Neural progenitor cell (in vitro differentiated cells): ENCODE measurements at regions not wholly inside any gene's neighbourhood (a gene's known extent, or its start where the extent isn't known, plus 50 kb on each side); places are given as distances from the start of the nearest gene placed in this dataset.

Source experiments
- DNase-seq: peaks from one replicate; pipeline ENCODE4 v3.0.0-alpha.2; 2016; ENCODE audit warnings: low spot score
- H2AFZ ChIP-seq: fragments of 200-600 bp; sonication (generic); replicated peaks from 2 replicates; pipeline ENCODE4 v1.6.1; 2016; ENCODE audit warnings: antibody characterized with exemption
- H3F3A ChIP-seq: fragments of 200-600 bp; sonication (generic); 2 replicates; pipeline ENCODE4 v1.6.1; 2016; ENCODE audit warnings: antibody characterized with exemption, low read depth
- H3K27ac ChIP-seq: fragments of 200-600 bp; sonication (generic); 2 replicates; pipeline ENCODE4 v1.5.1; 2016; ENCODE audit warnings: mild to moderate bottlenecking
- H3K27me3 ChIP-seq: fragments of 200-600 bp; sonication (generic); 2 replicates; pipeline ENCODE4 v1.6.1; 2016; ENCODE audit warnings: mild to moderate bottlenecking, moderate library complexity
- H3K36me3 ChIP-seq: fragments of 200-600 bp; sonication (generic); 2 replicates; pipeline ENCODE4 v1.5.1; 2016
- H3K4me1 ChIP-seq: fragments of 200-600 bp; sonication (generic); 2 replicates; pipeline ENCODE4 v1.6.1; 2016; ENCODE audit warnings: mixed run types
- H3K4me2 ChIP-seq: fragments of 200-600 bp; sonication (generic); 2 replicates; pipeline ENCODE4 v1.6.1; 2016
- H3K4me3 ChIP-seq: fragments of 200-600 bp; sonication (generic); 2 replicates; pipeline ENCODE4 v1.5.1; 2016
- H3K79me2 ChIP-seq: fragments of 200-600 bp; sonication (generic); 2 replicates; pipeline ENCODE4 v1.6.1; 2016; ENCODE audit warnings: low read depth
- H3K9ac ChIP-seq: fragments of 200-600 bp; sonication (generic); 2 replicates; pipeline ENCODE4 v1.6.1; 2016
- H3K9me3 ChIP-seq: fragments of 200-600 bp; sonication (generic); 2 replicates; pipeline ENCODE4 v1.5.1; 2016; ENCODE audit warnings: low read depth
- H4K20me1 ChIP-seq: fragments of 200-600 bp; sonication (generic); 2 replicates; pipeline ENCODE4 v1.6.1; 2016; ENCODE audit warnings: low read depth
- H3K27ac Mint-ChIP-seq: 3 replicates; pipeline ENCODE4 v1.8.0; 2021; ENCODE audit warnings: mixed read lengths
- H3K27me3 Mint-ChIP-seq: 2 replicates; pipeline ENCODE4 v1.8.0; 2022; ENCODE audit warnings: low read depth, mild to moderate bottlenecking, inconsistent platforms, moderate library complexity, mixed read lengths; ENCODE audit not compliant: insufficient read depth
- H3K36me3 Mint-ChIP-seq: 3 replicates; pipeline ENCODE4 v1.8.0; 2021; ENCODE audit warnings: mixed read lengths
- H3K4me1 Mint-ChIP-seq: 3 replicates; pipeline ENCODE4 v1.8.0; 2021; ENCODE audit warnings: mixed read lengths
- H3K4me3 Mint-ChIP-seq: 3 replicates; pipeline ENCODE4 v1.8.0; 2021; ENCODE audit warnings: mild to moderate bottlenecking, moderate library complexity, mixed read lengths
- H3K9me3 Mint-ChIP-seq: 3 replicates; pipeline ENCODE4 v1.8.0; 2020; ENCODE audit warnings: mixed read lengths
- CTCF ChIP-seq: fragments of 200-600 bp; sonication (generic); IDR thresholded peaks from 2 replicates; pipeline ENCODE4 v1.5.1; 2017; ENCODE audit warnings: antibody characterized with exemption, mild to moderate bottlenecking
- EZH2 ChIP-seq: fragments of 200-600 bp; sonication (generic); IDR thresholded peaks from 2 replicates; pipeline ENCODE4 v1.6.1; 2017; ENCODE audit warnings: antibody characterized with exemption, mild to moderate bottlenecking, moderate library complexity
- EZH2phosphoT487 ChIP-seq: fragments of 200-600 bp; sonication (generic); IDR thresholded peaks from 2 replicates; pipeline ENCODE4 v1.6.1; 2017; ENCODE audit warnings: antibody characterized with exemption

DNA sequence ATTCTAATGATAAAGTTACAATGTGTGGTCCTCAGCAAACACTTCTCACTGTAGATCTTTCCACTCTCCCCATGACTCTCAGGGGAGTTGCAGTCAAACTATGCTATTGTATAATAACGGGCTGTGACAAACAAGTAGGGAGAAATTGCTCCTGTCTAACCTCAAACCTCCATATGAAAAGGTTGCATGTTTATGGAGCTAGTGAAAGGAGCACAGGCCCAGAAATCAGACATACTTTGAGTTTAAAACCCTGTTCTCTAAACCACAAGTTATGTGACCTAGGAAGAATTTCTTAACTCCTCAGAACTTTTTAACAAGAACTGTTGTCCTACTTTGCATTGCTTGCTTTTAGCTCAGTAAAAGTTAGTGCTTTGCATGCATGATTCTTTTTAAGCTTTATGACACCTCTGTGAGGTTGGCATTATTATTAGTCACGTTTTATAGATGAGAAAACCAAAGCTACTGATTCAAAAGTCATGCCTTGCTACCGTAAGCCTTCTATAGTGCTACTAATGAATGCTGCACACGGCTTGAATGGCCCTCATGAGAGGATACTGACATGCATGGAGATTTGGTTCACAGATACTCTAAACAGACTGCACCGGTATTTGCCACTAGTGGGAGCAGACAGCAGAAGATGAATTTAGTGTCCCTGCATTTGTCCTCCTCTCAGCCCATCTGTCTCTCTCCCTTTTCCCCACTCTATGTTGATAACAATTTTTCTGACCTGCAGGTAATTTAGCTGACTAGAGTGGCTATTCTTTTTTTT, 129.5 kb upstream of the PCGF5 start:
- Histone ChIP-seq H2AFZ (no peak overlapping the region), H3K79me2 (no peaks in the 10 kb centered on the region), H3K27ac (no peak overlapping the region), H3K9me3 (peaks cover 4% of the 10 kb centered on the region), H4K20me1 (no peaks in the 10 kb centered on the region), H3K9ac (no peak overlapping the region), H3K4me3 (no peak overlapping the region), H3K27me3 (no peaks in the 10 kb centered on the region), H3K4me2 (no peak overlapping the region), H3K36me3 (no peaks in the 10 kb centered on the region), H3F3A (no peaks in the 10 kb centered on the region), H3K4me1 (no peaks in the 10 kb centered on the region)
- peaks cover 21% of the 10 kb centered on the region for H3K9me3 Mint-ChIP-seq
- peaks cover 2% of the 10 kb centered on the region for H3K4me1 Mint-ChIP-seq
- peaks cover 5% of the 10 kb centered on the region for H3K27me3 Mint-ChIP-seq
- no peak overlapping the region for H3K27ac Mint-ChIP-seq
- H3K36me3 Mint-ChIP-seq, result no peaks in the 10 kb centered on the region
- no peak overlapping the region for H3K4me3 Mint-ChIP-seq
- DNase-seq, result no peak
- no peak for TF ChIP-seq EZH2
- no peak for TF ChIP-seq CTCF
- TF ChIP-seq EZH2phosphoT487, result no peak

DNA sequence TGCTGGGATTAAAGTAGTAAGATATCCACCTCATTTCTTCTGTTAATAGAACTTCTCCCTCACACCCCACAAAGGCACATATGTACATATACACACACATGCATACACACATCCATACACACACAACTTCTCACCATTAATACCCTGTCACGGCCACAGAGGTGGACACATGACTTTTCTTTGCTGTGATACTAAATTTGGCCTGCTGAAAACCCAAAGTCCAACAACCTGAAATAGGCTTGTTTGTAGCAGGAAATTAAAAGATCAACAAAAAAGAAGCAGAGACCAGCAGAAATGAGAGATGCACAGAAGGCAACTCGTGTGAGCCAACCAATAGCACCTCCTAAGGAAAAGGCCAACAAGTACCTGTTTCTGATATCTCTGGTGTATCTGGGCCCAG, 128.7 kb upstream of the PCGF5 start:
- H3K27ac Mint-ChIP-seq, result peak overlapping the region; percentile 19
- Histone ChIP-seq H3K9me3 (peaks cover 4% of the 10 kb centered on the region), H3F3A (no peaks in the 10 kb centered on the region), H3K27me3 (no peaks in the 10 kb centered on the region), H3K4me2 (no peak overlapping the region), H3K9ac (no peak overlapping the region), H3K4me3 (no peak overlapping the region), H3K4me1 (no peaks in the 10 kb centered on the region), H4K20me1 (no peaks in the 10 kb centered on the region), H3K36me3 (no peaks in the 10 kb centered on the region), H3K27ac (no peak overlapping the region), H2AFZ (no peak overlapping the region), H3K79me2 (no peaks in the 10 kb centered on the region)
- no peak overlapping the region for H3K4me3 Mint-ChIP-seq
- DNase-seq, result no peak
- no peaks in the 10 kb centered on the region for H3K36me3 Mint-ChIP-seq
- peaks cover 5% of the 10 kb centered on the region for H3K27me3 Mint-ChIP-seq
- peaks cover 28% of the 10 kb centered on the region for H3K9me3 Mint-ChIP-seq
- TF ChIP-seq EZH2, result no peak
- TF ChIP-seq CTCF, result no peak
- no peak for TF ChIP-seq EZH2phosphoT487
- peaks cover 2% of the 10 kb centered on the region for H3K4me1 Mint-ChIP-seq

DNA sequence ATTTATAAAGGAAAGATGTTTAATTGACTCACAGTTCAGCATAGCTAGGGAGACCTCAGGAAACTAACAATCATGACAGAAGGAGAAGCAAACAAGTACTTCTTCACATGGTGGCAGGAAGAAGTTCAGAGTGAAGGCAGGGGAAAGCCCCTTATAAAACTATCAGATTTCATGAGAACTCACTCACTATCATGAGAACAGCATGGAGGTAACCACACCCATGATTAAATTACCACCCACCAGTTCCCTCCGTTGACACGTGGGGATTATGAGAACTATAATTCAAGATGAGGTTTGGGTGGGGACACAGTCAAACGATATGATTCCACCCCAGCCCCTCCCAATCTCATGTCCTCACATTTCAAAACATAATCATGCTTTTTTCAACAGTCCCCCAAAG, 124.2 kb upstream of the PCGF5 start:
- Histone ChIP-seq H2AFZ (no peak overlapping the region), H4K20me1 (no peaks in the 10 kb centered on the region), H3K4me1 (no peaks in the 10 kb centered on the region), H3K36me3 (no peaks in the 10 kb centered on the region), H3K9ac (no peak overlapping the region), H3K79me2 (no peaks in the 10 kb centered on the region), H3F3A (no peaks in the 10 kb centered on the region), H3K27ac (no peak overlapping the region), H3K27me3 (no peaks in the 10 kb centered on the region), H3K4me2 (no peak overlapping the region), H3K9me3 (peaks cover 12% of the 10 kb centered on the region), H3K4me3 (no peak overlapping the region)
- TF ChIP-seq EZH2 (no peak), EZH2phosphoT487 (no peak), CTCF (no peak)
- Mint-ChIP-seq H3K4me1 (no peaks in the 10 kb centered on the region), H3K27ac (no peak overlapping the region), H3K27me3 (peaks cover 5% of the 10 kb centered on the region), H3K9me3 (peaks cover 43% of the 10 kb centered on the region), H3K4me3 (no peak overlapping the region), H3K36me3 (peaks cover 6% of the 10 kb centered on the region)
- DNase-seq, result no peak
